Liver (tissue), 3 donors: ENCODE measurements at regions not wholly inside any gene's neighbourhood (a gene's known extent, or its start where the extent isn't known, plus 50 kb on each side); places are given as distances from the start of the nearest gene placed in this dataset.

Experiments used
- ATF3 ChIP-seq: IDR thresholded peaks from 2 replicates; pipeline ENCODE4 v1.6.1; 2016; ENCODE audit warnings: antibody characterized with exemption
- CTCF ChIP-seq: fragments of 150-350 bp; IDR thresholded peaks from 2 replicates; pipeline ENCODE4 v1.5.1; 2017; ENCODE audit warnings: improper control_type of control experiment, low read depth, low read length; ENCODE audit not compliant: missing input control
- FOXA2 ChIP-seq: IDR thresholded peaks from 2 replicates; pipeline ENCODE4 v1.6.1; 2016; ENCODE audit warnings: antibody characterized with exemption
- RAD21 ChIP-seq, 2 donors: IDR thresholded peaks; 2 replicates each; pipeline ENCODE4 v1.6.1; 2016; ENCODE audit warnings: antibody characterized with exemption in 2 of 2, mild to moderate bottlenecking in 2 of 2
- RXRA ChIP-seq, 2 donors: IDR thresholded peaks; 2 replicates each; pipeline ENCODE4 v1.6.1; 2017 to 2018; ENCODE audit warnings: antibody characterized with exemption in 2 of 2, mild to moderate bottlenecking in 1 of 2
- TAF1 ChIP-seq: conservative IDR thresholded peaks from 2 replicates; pipeline ENCODE4 v1.6.1; 2016; ENCODE audit warnings: antibody characterized with exemption, mild to moderate bottlenecking
- YY1 ChIP-seq: IDR thresholded peaks from 2 replicates; pipeline ENCODE4 v1.6.1; 2016; ENCODE audit warnings: antibody characterized with exemption, mild to moderate bottlenecking
- TF ChIP-seq, protein P1 (sequence below): IDR thresholded peaks from 2 replicates; pipeline ENCODE4 v1.6.1; 2016; ENCODE audit warnings: antibody characterized with exemption
- donor health status: healthy.
- donor health status: healthy.

- TF ChIP-seq, protein P1, sequence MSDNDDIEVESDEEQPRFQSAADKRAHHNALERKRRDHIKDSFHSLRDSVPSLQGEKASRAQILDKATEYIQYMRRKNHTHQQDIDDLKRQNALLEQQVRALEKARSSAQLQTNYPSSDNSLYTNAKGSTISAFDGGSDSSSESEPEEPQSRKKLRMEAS = no peak
- TF ChIP-seq CTCF (no peak), RAD21 (IDR thresholded peaks at IDR 0.05) (no peak), RXRA (IDR thresholded peaks at IDR 0.05) (no peak), TAF1 (no peak), ATF3 (no peak), YY1 (no peak), FOXA2 (no peak)
Measured at GRCh38 chr9:74133921-74134320, 363.2 kb upstream of the RORB start.
